Ovary (tissue), 3 donors: ENCODE measurements at regions not wholly inside any gene's neighbourhood (a gene's known extent, or its start where the extent isn't known, plus 50 kb on each side); places are given as distances from the start of the nearest gene placed in this dataset.

Experiments used
- EP300 ChIP-seq: sonication (generic); formaldehyde crosslinking; IDR thresholded peaks from one replicate; pipeline ENCODE4 v1.6.1; 2017; ENCODE audit warnings: antibody characterized with exemption
- TF ChIP-seq, protein P1 (sequence below), 3 donors: fragments of 450-650 bp in 2 of 3; fragments of 200-600 bp in 1 of 3; IDR thresholded peaks; one replicate each; pipeline versions ENCODE4 v1.5.1 to v1.8.0; 2016 to 2022; ENCODE audit warnings: antibody characterized with exemption in 3 of 3, mild to moderate bottlenecking in 1 of 3
- donor health status: DM: no; HTN: no; CAD: no.

DNA sequence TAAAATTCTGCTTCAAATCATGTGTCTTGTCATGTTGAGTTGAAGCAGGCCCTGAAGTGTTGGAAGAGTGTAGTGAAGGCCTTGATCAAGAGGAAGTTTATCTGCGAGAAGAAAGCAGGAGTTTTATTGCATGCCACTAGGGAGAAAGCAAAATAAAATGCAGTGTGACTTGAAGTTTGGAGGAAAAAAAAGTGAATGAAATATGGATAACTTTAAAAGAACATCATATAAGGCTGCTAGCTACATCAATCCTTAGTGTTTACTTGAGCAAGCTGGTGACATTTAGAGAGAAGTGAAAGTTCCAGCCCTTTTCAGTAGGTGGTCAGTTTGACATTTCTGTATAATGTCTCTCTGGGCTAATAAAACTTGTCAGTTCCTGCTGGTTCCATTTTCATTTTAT, 841.1 kb downstream of the TMTC2 start:
- TF ChIP-seq, protein P1, sequence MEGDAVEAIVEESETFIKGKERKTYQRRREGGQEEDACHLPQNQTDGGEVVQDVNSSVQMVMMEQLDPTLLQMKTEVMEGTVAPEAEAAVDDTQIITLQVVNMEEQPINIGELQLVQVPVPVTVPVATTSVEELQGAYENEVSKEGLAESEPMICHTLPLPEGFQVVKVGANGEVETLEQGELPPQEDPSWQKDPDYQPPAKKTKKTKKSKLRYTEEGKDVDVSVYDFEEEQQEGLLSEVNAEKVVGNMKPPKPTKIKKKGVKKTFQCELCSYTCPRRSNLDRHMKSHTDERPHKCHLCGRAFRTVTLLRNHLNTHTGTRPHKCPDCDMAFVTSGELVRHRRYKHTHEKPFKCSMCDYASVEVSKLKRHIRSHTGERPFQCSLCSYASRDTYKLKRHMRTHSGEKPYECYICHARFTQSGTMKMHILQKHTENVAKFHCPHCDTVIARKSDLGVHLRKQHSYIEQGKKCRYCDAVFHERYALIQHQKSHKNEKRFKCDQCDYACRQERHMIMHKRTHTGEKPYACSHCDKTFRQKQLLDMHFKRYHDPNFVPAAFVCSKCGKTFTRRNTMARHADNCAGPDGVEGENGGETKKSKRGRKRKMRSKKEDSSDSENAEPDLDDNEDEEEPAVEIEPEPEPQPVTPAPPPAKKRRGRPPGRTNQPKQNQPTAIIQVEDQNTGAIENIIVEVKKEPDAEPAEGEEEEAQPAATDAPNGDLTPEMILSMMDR (IDR thresholded peaks at IDR 0.05), result no peak
- TF ChIP-seq EP300, result no peak
